Activated T-cell treated with anti-CD3 and anti-CD28 coated beads, Interleukin-2, amount 50 U/mL, for 72 hours (primary cell): ENCODE measurements at regions not wholly inside any gene's neighbourhood (a gene's known extent, or its start where the extent isn't known, plus 50 kb on each side); places are given as distances from the start of the nearest gene placed in this dataset.
A peak's percentile ranks its signal among the peaks of the same experiment; 100 is the strongest.

Experiments used
- ATAC-seq, 2 donors: fragments of 150-1000 bp; cut with Tn5 transposase; replicated peaks in 1 of 2; 2 replicates each; pipeline ENCODE4 v1.10.0; 2021; ENCODE audit warnings: moderate library complexity in 2 of 2, mild to moderate bottlenecking in 1 of 2
- DNase-seq, 2 donors: peaks; one replicate each; pipeline ENCODE4 v3.0.0; 2021 to 2022; ENCODE audit warnings: mixed read lengths in 1 of 2
- H3K27ac Mint-ChIP-seq: one replicate; pipeline ENCODE4 v1.8.0; 2022; ENCODE audit warnings: mild to moderate bottlenecking, moderate library complexity, mixed read lengths
- H3K27me3 Mint-ChIP-seq: one replicate; pipeline ENCODE4 v1.8.0; 2022; ENCODE audit warnings: low read depth, mixed read lengths
- H3K36me3 Mint-ChIP-seq, 2 donors: one replicate each; pipeline ENCODE4 v1.8.0; 2022; ENCODE audit warnings: mixed read lengths in 2 of 2, mild to moderate bottlenecking in 1 of 2; ENCODE audit not compliant: insufficient read depth in 2 of 2
- H3K4me1 Mint-ChIP-seq: one replicate; pipeline ENCODE4 v1.8.0; 2022; ENCODE audit warnings: low read depth, mixed read lengths
- H3K4me3 Mint-ChIP-seq, 2 donors: one replicate each; pipeline ENCODE4 v1.8.0; 2022; ENCODE audit warnings: mild to moderate bottlenecking in 2 of 2, mixed read lengths in 2 of 2, moderate library complexity in 2 of 2
- H3K9me3 Mint-ChIP-seq, 2 donors: one replicate each; pipeline ENCODE4 v1.8.0; 2022; ENCODE audit warnings: mixed read lengths in 2 of 2

- H3K4me1 Mint-ChIP-seq, result no peaks in the 10 kb centered on the region
- no peaks in the 10 kb centered on the region for H3K27me3 Mint-ChIP-seq
- no peak for DNase-seq
- H3K9me3 Mint-ChIP-seq, result no peaks in the 10 kb centered on the region
- no peak overlapping the region for H3K27ac Mint-ChIP-seq
- no peak for ATAC-seq
- H3K36me3 Mint-ChIP-seq, result no peaks in the 10 kb centered on the region
- H3K4me3 Mint-ChIP-seq, result no peak overlapping the region
Measured at GRCh38 chr15:95825671-95826411, 504.7 kb upstream of the NR2F2 start.

GRCh38 chr15:95826412-95827195 lies 503.9 kb upstream of the NR2F2 start:
- H3K36me3 Mint-ChIP-seq, result no peaks in the 10 kb centered on the region
- no peaks in the 10 kb centered on the region for H3K4me1 Mint-ChIP-seq
- ATAC-seq, result no peak
- no peaks in the 10 kb centered on the region for H3K27me3 Mint-ChIP-seq
- no peak overlapping the region for H3K4me3 Mint-ChIP-seq
- DNase-seq, result no peak
- H3K27ac Mint-ChIP-seq, result no peak overlapping the region
- no peaks in the 10 kb centered on the region for H3K9me3 Mint-ChIP-seq

GRCh38 chr15:95829062-95829461 lies 501.4 kb upstream of the NR2F2 start:
- H3K9me3 Mint-ChIP-seq, result no peaks in the 10 kb centered on the region
- ATAC-seq, result no peak
- no peak for DNase-seq
- no peaks in the 10 kb centered on the region for H3K27me3 Mint-ChIP-seq
- H3K4me3 Mint-ChIP-seq, result no peak overlapping the region
- no peaks in the 10 kb centered on the region for H3K4me1 Mint-ChIP-seq
- no peak overlapping the region for H3K27ac Mint-ChIP-seq
- H3K36me3 Mint-ChIP-seq, result no peaks in the 10 kb centered on the region

- no peak overlapping the region for H3K27ac Mint-ChIP-seq
- no peaks in the 10 kb centered on the region for H3K9me3 Mint-ChIP-seq
- H3K4me1 Mint-ChIP-seq, result no peaks in the 10 kb centered on the region
- no peaks in the 10 kb centered on the region for H3K36me3 Mint-ChIP-seq
- H3K4me3 Mint-ChIP-seq, result no peak overlapping the region
- ATAC-seq (no peak), DNase-seq (no peak)
- no peaks in the 10 kb centered on the region for H3K27me3 Mint-ChIP-seq
Measured at GRCh38 chr15:95830281-95830680, 500.2 kb upstream of the NR2F2 start.

GRCh38 chr15:95832668-95833067 lies 497.8 kb upstream of the NR2F2 start:
- Mint-ChIP-seq H3K9me3 (no peaks in the 10 kb centered on the region), H3K4me1 (no peaks in the 10 kb centered on the region)

GRCh38 chr15:95834028-95834804 lies 496.3 kb upstream of the NR2F2 start:
- no peak overlapping the region for H3K27ac Mint-ChIP-seq
- peaks cover 6% of the 10 kb centered on the region for H3K4me1 Mint-ChIP-seq
- H3K4me3 Mint-ChIP-seq, result no peak overlapping the region
- H3K36me3 Mint-ChIP-seq, result no peaks in the 10 kb centered on the region
- H3K9me3 Mint-ChIP-seq, result no peaks in the 10 kb centered on the region
- no peaks in the 10 kb centered on the region for H3K27me3 Mint-ChIP-seq
- DNase-seq (no peak), ATAC-seq (no peak)

More at GRCh38 chr15:95832668-95833067, 497.8 kb upstream of the NR2F2 start:
- H3K27ac Mint-ChIP-seq, result no peak overlapping the region
- no peak for ATAC-seq
- DNase-seq, result no peak
- H3K27me3 Mint-ChIP-seq, result no peaks in the 10 kb centered on the region
- no peaks in the 10 kb centered on the region for H3K36me3 Mint-ChIP-seq
- H3K4me3 Mint-ChIP-seq, result no peak overlapping the region

- H3K4me1 Mint-ChIP-seq, result peaks cover 27% of the 10 kb centered on the region
- ATAC-seq, result no peak
- no peak for DNase-seq
- H3K36me3 Mint-ChIP-seq, result no peaks in the 10 kb centered on the region
- H3K27ac Mint-ChIP-seq, result no peak overlapping the region
- H3K9me3 Mint-ChIP-seq, result no peaks in the 10 kb centered on the region
- H3K4me3 Mint-ChIP-seq, result no peak overlapping the region
- H3K27me3 Mint-ChIP-seq, result no peaks in the 10 kb centered on the region
Measured at GRCh38 chr15:95836536-95836935, 494.0 kb upstream of the NR2F2 start.

GRCh38 chr15:95837341-95838004 lies 493.0 kb upstream of the NR2F2 start:
- Mint-ChIP-seq H3K27ac (no peak overlapping the region), H3K27me3 (no peaks in the 10 kb centered on the region), H3K4me1 (peaks cover 27% of the 10 kb centered on the region), H3K4me3 (no peak overlapping the region), H3K36me3 (no peaks in the 10 kb centered on the region), H3K9me3 (no peaks in the 10 kb centered on the region)
- DNase-seq (no peak), ATAC-seq (no peak)

- Mint-ChIP-seq H3K4me3 (peak overlapping the region; percentile 3 to 27), H3K4me1 (peaks cover 33% of the 10 kb centered on the region), H3K27me3 (no peaks in the 10 kb centered on the region), H3K36me3 (no peaks in the 10 kb centered on the region), H3K9me3 (no peaks in the 10 kb centered on the region), H3K27ac (peak overlapping the region; percentile 5)
- ATAC-seq, result peak; percentile 51 to 53
- no peak for DNase-seq
Measured at GRCh38 chr15:95839367-95839782, 491.1 kb upstream of the NR2F2 start.

GRCh38 chr15:95840004-95840403 lies 490.5 kb upstream of the NR2F2 start:
- no peak for ATAC-seq

GRCh38 chr15:95840855-95841254 lies 489.6 kb upstream of the NR2F2 start:
- Mint-ChIP-seq H3K4me1 (peaks cover 33% of the 10 kb centered on the region), H3K9me3 (no peaks in the 10 kb centered on the region), H3K27me3 (no peaks in the 10 kb centered on the region), H3K36me3 (no peaks in the 10 kb centered on the region), H3K4me3 (no peak overlapping the region), H3K27ac (no peak overlapping the region)
- ATAC-seq (no peak), DNase-seq (no peak)

More at GRCh38 chr15:95840004-95840403, 490.5 kb upstream of the NR2F2 start:
- Mint-ChIP-seq H3K4me1 (peaks cover 33% of the 10 kb centered on the region), H3K9me3 (no peaks in the 10 kb centered on the region), H3K27ac (no peak overlapping the region), H3K36me3 (no peaks in the 10 kb centered on the region), H3K27me3 (no peaks in the 10 kb centered on the region), H3K4me3 (no peak overlapping the region)
- no peak for DNase-seq

- DNase-seq (no peak), ATAC-seq (no peak)
- no peak overlapping the region for H3K27ac Mint-ChIP-seq
- H3K4me1 Mint-ChIP-seq, result peaks cover 33% of the 10 kb centered on the region
- no peaks in the 10 kb centered on the region for H3K36me3 Mint-ChIP-seq
- no peak overlapping the region for H3K4me3 Mint-ChIP-seq
- H3K9me3 Mint-ChIP-seq, result no peaks in the 10 kb centered on the region
- no peaks in the 10 kb centered on the region for H3K27me3 Mint-ChIP-seq
Measured at GRCh38 chr15:95842576-95842975, 487.9 kb upstream of the NR2F2 start.
